SU-DHL-6 (cell line): ENCODE measurements at regions not wholly inside any gene's neighbourhood (a gene's known extent, or its start where the extent isn't known, plus 50 kb on each side); places are given as distances from the start of the nearest gene placed in this dataset.

Experiments
- H2AFZ ChIP-seq: fragments of 200-600 bp; sonication (generic); 2 replicates; pipeline ENCODE4 v1.6.1; 2014; ENCODE audit warnings: low read depth, mild to moderate bottlenecking, moderate library complexity, mixed read lengths, antibody characterized with exemption, low read length; ENCODE audit not compliant: severe bottlenecking
- H3F3A ChIP-seq: fragments of 200-600 bp; shearing (Covaris generic); 2 replicates; pipeline ENCODE4 v1.6.0; 2016; ENCODE audit warnings: antibody characterized with exemption, mild to moderate bottlenecking; ENCODE audit not compliant: insufficient read depth
- H3K27ac ChIP-seq: fragments of 200-600 bp; sonication (generic); 2 replicates; pipeline ENCODE4 v1.5.1; 2016; ENCODE audit warnings: low read depth, mild to moderate bottlenecking, low read length, moderate library complexity, mixed read lengths
- H3K27me3 ChIP-seq: fragments of 200-600 bp; sonication (generic), shearing (Covaris generic); 2 replicates; pipeline ENCODE4 v1.6.0; 2014; ENCODE audit warnings: mild to moderate bottlenecking, low read length
- H3K36me3 ChIP-seq: fragments of 200-600 bp; sonication (generic); 2 replicates; pipeline ENCODE4 v1.6.1; 2014; ENCODE audit warnings: mild to moderate bottlenecking, low read length, mixed read lengths
- H3K4me2 ChIP-seq: fragments of 300-600, 200-600 bp; shearing (Covaris generic), sonication (generic); 2 replicates; pipeline ENCODE4 v1.6.0; 2014; ENCODE audit warnings: low read length, low read depth, mild to moderate bottlenecking; ENCODE audit not compliant: poor library complexity, severe bottlenecking
- H3K4me3 ChIP-seq: fragments of 200-600 bp; sonication (generic); 2 replicates; pipeline ENCODE4 v1.5.1; 2014; ENCODE audit warnings: antibody characterized with exemption, low read length, mild to moderate bottlenecking, mixed read lengths; ENCODE audit not compliant: insufficient read depth, poor library complexity, severe bottlenecking
- H3K79me2 ChIP-seq: fragments of 200-600 bp; sonication (generic); 2 replicates; pipeline ENCODE4 v1.6.1; 2014; ENCODE audit warnings: mild to moderate bottlenecking, low read length, moderate library complexity; ENCODE audit not compliant: insufficient read depth
- H3K9ac ChIP-seq: fragments of 200-600 bp; sonication (generic); 2 replicates; pipeline ENCODE4 v1.7.0; 2014; ENCODE audit warnings: mild to moderate bottlenecking, low read length
- H3K9me2 ChIP-seq: fragments of 200-600 bp; sonication (generic); replicated peaks from 2 replicates; pipeline ENCODE4 v1.6.1; 2014; ENCODE audit warnings: low read length; ENCODE audit not compliant: insufficient read depth
- H3K9me3 ChIP-seq: fragments of 200-600 bp; sonication (generic); 2 replicates; pipeline ENCODE4 v1.6.1; 2014; ENCODE audit warnings: low read length, mixed read lengths; ENCODE audit not compliant: insufficient read depth
- H4K20me1 ChIP-seq: fragments of 200-600 bp; sonication (generic); 2 replicates; pipeline ENCODE4 v1.6.1; 2014; ENCODE audit warnings: low read depth, mild to moderate bottlenecking, antibody characterized with exemption, low read length, moderate library complexity, mixed read lengths
- CTCF ChIP-seq: fragments of 200-600 bp; sonication (generic); IDR thresholded peaks from one replicate; pipeline ENCODE4 v1.5.1; 2017; ENCODE audit warnings: antibody characterized with exemption, mild to moderate bottlenecking, low read length, moderate library complexity; ENCODE audit not compliant: insufficient read depth, poor library complexity, severe bottlenecking
- EZH2phosphoT487 ChIP-seq: fragments of 200-600 bp; sonication (generic), shearing (Covaris generic); conservative IDR thresholded peaks from 2 replicates; pipeline ENCODE4 v1.6.1; 2018; ENCODE audit warnings: mild to moderate bottlenecking, antibody characterized with exemption, low read length, moderate library complexity, mixed read lengths

GRCh38 chr21:38120984-38121855 lies 135.6 kb upstream of the KCNJ15 start:
- Histone ChIP-seq H3K4me3 (no peak overlapping the region), H3K79me2 (no peaks in the 10 kb centered on the region), H3K36me3 (no peaks in the 10 kb centered on the region), H2AFZ (no peak overlapping the region), H3K27me3 (no peaks in the 10 kb centered on the region), H3K9me2 (no peaks in the 10 kb centered on the region), H3K27ac (no peak overlapping the region), H3K9ac (no peak overlapping the region), H3K9me3 (no peaks in the 10 kb centered on the region), H3F3A (no peaks in the 10 kb centered on the region), H4K20me1 (no peaks in the 10 kb centered on the region), H3K4me2 (no peak overlapping the region)
- TF ChIP-seq CTCF (no peak), EZH2phosphoT487 (no peak)

GRCh38 chr21:38121888-38122720 lies 134.7 kb upstream of the KCNJ15 start:
- Histone ChIP-seq H3K27ac (no peak overlapping the region), H3K9me2 (no peaks in the 10 kb centered on the region), H3F3A (no peaks in the 10 kb centered on the region), H3K79me2 (no peaks in the 10 kb centered on the region), H2AFZ (no peak overlapping the region), H3K9me3 (no peaks in the 10 kb centered on the region), H3K4me3 (no peak overlapping the region), H3K4me2 (no peak overlapping the region), H3K27me3 (no peaks in the 10 kb centered on the region), H4K20me1 (no peaks in the 10 kb centered on the region), H3K36me3 (no peaks in the 10 kb centered on the region), H3K9ac (no peak overlapping the region)
- TF ChIP-seq EZH2phosphoT487 (no peak), CTCF (no peak)

- H3K4me2 ChIP-seq = no peak overlapping the region
- no peak overlapping the region for H2AFZ ChIP-seq
- H3K9me3 ChIP-seq = no peaks in the 10 kb centered on the region
- H3F3A ChIP-seq = no peaks in the 10 kb centered on the region
- no peak overlapping the region for H3K9ac ChIP-seq
- no peaks in the 10 kb centered on the region for H3K79me2 ChIP-seq
- H3K27ac ChIP-seq = no peak overlapping the region
- H3K27me3 ChIP-seq = no peaks in the 10 kb centered on the region
- no peaks in the 10 kb centered on the region for H3K9me2 ChIP-seq
- TF ChIP-seq CTCF (no peak), EZH2phosphoT487 (no peak)
- H3K4me3 ChIP-seq = no peak overlapping the region
- no peaks in the 10 kb centered on the region for H3K36me3 ChIP-seq
- no peaks in the 10 kb centered on the region for H4K20me1 ChIP-seq
Measured at GRCh38 chr21:38123626-38124025, 133.2 kb upstream of the KCNJ15 start.
